ENCODE measurements at regions not wholly inside any gene's neighbourhood (a gene's known extent, or its start where the extent isn't known, plus 50 kb on each side); places are given as distances from the start of the nearest gene placed in this dataset.

- no peak for TF ChIP-seq CTCF (IDR thresholded peaks at IDR 0.05)
- no peak for TF ChIP-seq EZH2 (IDR thresholded peaks at IDR 0.05; ENCODE audit: borderline replicate concordance, insufficient read depth, low read depth, low read length, poor library complexity, severe bottlenecking)
Observed at GRCh38 chr12:127588249-127588648, 678.7 kb upstream of the TMEM132C start.

Measured in B cell (primary cell).